GM21723 (cell line): ENCODE measurements at regions not wholly inside any gene's neighbourhood (a gene's known extent, or its start where the extent isn't known, plus 50 kb on each side); places are given as distances from the start of the nearest gene placed in this dataset.
"Not testable (repeated sequence)": the region's sequence is repeated elsewhere in the genome, so short reads cannot be mapped to it uniquely, and the experiment has no call there.

ENCODE experiments used
- ATAC-seq: cut with Tn5 transposase; IDR thresholded peaks from one replicate; pipeline ENCODE4 v1.9.1; 2021; ENCODE audit warnings: mild to moderate bottlenecking, moderate library complexity; ENCODE audit not compliant: unreplicated experiment

- no peak for ATAC-seq
Observed at GRCh38 chr1:244316986-244317655, 134.6 kb downstream of the ADSS2 start.

DNA sequence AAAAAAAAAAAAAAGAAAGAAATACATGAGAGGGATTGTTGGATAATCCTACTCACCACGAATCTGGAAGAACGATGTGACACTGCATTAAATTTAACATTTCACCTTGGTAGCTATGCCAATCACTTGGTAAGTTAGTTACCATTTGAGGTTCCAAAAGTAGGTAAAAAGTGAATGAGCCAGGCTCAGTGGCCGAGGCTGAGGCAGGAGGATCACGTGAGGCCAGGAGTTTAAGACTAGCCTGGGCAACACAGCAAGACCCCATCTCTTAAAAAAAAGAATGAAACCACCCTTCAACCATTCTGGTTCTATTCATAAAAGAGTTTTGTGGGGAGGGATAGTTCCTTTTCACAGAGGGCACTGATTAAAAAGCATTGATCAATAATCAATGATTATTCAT, 133.6 kb downstream of the ADSS2 start:
- no peak for ATAC-seq

DNA sequence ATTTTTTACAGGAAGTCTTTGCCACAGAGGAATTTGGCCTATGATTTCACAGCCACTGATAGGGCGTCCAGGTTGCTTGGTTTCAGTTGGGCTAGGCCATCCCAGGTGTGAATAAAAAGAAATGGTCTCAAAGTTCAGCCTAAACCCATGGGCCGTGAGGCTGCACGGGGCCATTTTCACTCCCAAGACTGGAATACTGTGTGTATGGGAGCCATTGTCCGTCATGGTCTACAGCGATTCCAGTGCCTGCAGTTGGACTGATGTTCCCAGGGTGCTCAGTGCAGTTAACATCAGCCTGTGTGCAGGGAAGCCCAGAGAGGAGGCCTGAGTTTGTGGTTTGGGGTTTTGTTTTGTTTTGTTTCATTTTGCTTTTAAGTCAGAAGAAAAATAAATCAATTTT, 133.2 kb downstream of the ADSS2 start:
- ATAC-seq, result no peak

- ATAC-seq, result peak; percentile 73
Observed at GRCh38 chr1:244319283-244320132, 132.2 kb downstream of the ADSS2 start.

DNA sequence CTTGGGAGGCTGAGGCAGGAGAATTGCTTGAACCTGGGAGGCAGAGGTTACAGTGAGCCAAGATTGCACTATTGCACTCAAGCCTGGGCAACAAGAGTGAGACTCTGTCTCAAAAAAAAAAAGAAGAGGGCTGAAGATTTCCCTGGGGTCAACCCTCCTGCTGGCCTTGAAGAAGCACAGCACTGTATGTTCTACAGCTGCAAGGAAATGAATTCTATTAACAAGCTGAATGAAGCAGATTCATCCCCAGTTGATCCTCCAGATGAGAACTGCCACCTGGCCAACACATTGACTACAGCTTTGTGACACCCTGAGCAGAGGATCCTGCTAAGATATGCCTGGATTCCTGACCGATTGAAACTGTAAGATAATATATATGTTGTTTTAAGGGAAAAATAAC, 129.5 kb downstream of the ADSS2 start:
- no peak for ATAC-seq

GRCh38 chr1:244322791-244323521, 128.8 kb downstream of the ADSS2 start:
- ATAC-seq, result no peak

- ATAC-seq, result no peak
Observed at GRCh38 chr1:244324176-244324883, 127.4 kb downstream of the ADSS2 start.

GRCh38 chr1:244325056-244325758, 126.5 kb downstream of the ADSS2 start:
- ATAC-seq, result peak; percentile 75

- no peak for ATAC-seq
Observed at GRCh38 chr1:244326757-244327156, 125.0 kb downstream of the ADSS2 start.

- ATAC-seq, result no peak
Observed at GRCh38 chr1:244327533-244327932, 124.2 kb downstream of the ADSS2 start.

DNA sequence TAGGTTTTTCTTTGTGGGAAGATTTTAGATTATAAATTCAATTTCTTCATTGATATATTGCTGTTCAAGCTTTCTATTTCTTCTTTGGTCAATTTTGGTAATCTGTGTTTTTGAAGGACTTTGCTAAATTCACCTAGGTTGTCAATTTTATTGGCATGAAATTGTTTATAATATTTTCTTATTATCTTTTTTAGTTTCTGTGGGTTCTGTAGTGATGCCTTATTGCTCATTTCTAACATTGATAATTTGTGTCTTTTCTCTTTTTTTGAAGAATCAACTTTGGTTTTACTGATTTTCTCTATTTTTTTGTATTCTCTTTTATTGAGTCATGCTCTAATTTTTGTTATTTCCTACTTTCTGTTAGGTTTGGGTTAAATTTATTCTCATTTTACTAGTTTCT, 123.2 kb downstream of the ADSS2 start:
- ATAC-seq, result no peak

GRCh38 chr1:244329591-244330317, 122.0 kb downstream of the ADSS2 start:
- ATAC-seq, result no peak

GRCh38 chr1:244330318-244330625, 121.4 kb downstream of the ADSS2 start:
- no peak for ATAC-seq

DNA sequence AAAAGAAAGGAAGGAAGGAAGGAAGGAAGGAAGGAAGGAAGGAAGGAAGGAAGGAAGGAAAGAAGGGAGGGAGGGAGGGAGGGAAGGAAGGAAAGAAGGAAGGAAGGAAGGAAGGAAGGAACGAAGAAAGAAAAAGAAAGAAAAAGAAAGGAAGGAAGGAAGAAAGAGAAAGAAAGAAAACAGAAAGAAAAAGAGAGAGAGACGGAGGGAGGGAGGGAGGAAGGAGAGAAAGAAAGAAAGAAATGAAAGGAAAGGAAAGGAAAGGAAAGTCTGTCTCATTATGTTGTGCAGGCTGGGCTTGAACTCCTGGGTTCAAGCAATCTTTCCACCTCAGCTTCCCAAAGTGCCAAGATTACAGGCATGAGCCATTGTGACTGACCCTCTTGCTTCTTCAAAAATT, 118.9 kb downstream of the ADSS2 start:
- not testable (repeated sequence) for ATAC-seq

DNA sequence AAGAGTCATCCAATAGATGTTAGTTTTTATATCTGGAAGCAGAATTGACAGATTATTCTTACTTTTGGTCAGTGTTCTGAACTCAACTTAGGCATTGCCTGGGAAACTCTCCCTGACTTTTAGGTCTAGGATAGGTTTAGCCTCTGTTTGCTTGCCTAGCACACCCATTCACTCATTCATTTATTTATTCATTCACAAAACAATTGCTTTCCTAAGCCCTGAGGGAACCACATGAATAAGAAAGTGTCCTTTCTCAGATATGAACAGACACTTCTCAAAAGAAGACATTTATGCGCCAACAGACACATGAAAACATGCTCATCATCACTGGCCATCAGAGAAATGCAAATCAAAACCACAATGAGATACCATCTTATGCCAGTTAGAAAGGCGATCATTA, 117.4 kb downstream of the ADSS2 start:
- not testable (repeated sequence) for ATAC-seq

- not testable (repeated sequence) for ATAC-seq
Observed at GRCh38 chr1:244334842-244335241, 116.9 kb downstream of the ADSS2 start.

DNA sequence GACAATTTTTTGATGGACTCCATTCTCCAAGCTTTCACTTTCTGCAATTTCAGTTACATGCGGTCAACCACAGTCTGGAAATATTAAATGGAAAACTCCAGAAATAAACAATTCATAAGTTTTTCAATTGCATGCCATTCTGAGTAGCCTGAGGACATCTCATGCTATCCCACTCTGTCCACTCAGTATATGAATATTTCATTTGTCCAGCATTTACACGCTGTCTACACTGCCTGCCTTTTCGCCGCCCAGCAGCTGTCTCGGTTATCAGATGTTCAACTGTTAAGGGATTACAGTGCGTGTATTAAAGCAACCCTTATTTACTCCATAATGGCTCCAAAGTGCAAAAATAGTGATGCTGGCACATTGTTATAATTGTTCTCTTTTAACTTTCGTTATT, 116.3 kb downstream of the ADSS2 start:
- no peak for ATAC-seq

GRCh38 chr1:244336232-244336899, 115.3 kb downstream of the ADSS2 start:
- ATAC-seq, result no peak

DNA sequence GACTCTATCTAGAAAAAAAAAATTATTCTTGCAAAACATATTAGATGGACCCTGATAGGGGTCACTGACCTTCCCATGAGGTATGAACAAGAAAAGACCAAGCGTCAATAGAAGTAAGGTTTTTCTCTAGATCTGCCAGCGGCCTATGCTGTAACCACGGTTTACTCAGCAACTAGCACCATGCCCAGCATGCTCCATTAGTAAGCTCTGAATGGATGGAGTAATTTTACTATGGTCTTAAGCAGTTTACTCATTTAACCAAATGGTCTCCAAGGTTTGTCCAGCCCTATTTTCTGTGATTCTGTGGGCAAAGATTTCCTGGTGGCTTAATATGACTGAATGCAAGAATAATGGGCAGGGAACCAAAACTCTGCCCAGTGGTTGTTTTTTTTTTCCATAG, 113.9 kb downstream of the ADSS2 start:
- ATAC-seq, result no peak
